Vagina (tissue), 2 donors: ENCODE measurements at regions not wholly inside any gene's neighbourhood (a gene's known extent, or its start where the extent isn't known, plus 50 kb on each side); places are given as distances from the start of the nearest gene placed in this dataset.

ENCODE experiments used
- CTCF ChIP-seq, 3 experiments: fragments of 450-650 bp in 2 of 3; fragments of 200-600 bp in 1 of 3; sonication (generic) in 1 of 3; IDR thresholded peaks; one replicate each; pipeline ENCODE4 v1.5.1; 2017 to 2019; ENCODE audit warnings: antibody characterized with exemption in 3 of 3, mild to moderate bottlenecking in 2 of 3, moderate library complexity in 2 of 3
- POLR2A ChIP-seq, 2 donors: fragments of 450-650 bp; IDR thresholded peaks; one replicate each; pipeline ENCODE4 v1.6.1; 2017; ENCODE audit warnings: antibody characterized with exemption in 2 of 2, mild to moderate bottlenecking in 2 of 2, moderate library complexity in 2 of 2

GRCh38 chr7:131244259-131244852 lies 83.3 kb upstream of the MKLN1 start:
- TF ChIP-seq CTCF (IDR thresholded peaks at IDR 0.05) (no peak), POLR2A (IDR thresholded peaks at IDR 0.05) (no peak)
